Epidermal melanocyte (primary cell): ENCODE measurements at regions not wholly inside any gene's neighbourhood (a gene's known extent, or its start where the extent isn't known, plus 50 kb on each side); places are given as distances from the start of the nearest gene placed in this dataset.
"Not testable (repeated sequence)": the region's sequence is repeated elsewhere in the genome, so short reads cannot be mapped to it uniquely, and the experiment has no call there.

ENCODE experiments used
- DNase-seq: peaks from one replicate; pipeline ENCODE4 v3.0.0; 2011; ENCODE audit warnings: low spot score; ENCODE audit not compliant: insufficient read length

GRCh38 chr2:56801214-56801613 lies 617.4 kb downstream of the CCDC85A start:
- DNase-seq, result no peak

- no peak for DNase-seq
Observed at GRCh38 chr2:56801770-56802169, 618.0 kb downstream of the CCDC85A start.

- no peak for DNase-seq
Observed at GRCh38 chr2:56803596-56803995, 619.8 kb downstream of the CCDC85A start.

- no peak for DNase-seq
Observed at GRCh38 chr2:56806924-56807323, 623.1 kb downstream of the CCDC85A start.

- DNase-seq, result no peak
Observed at GRCh38 chr2:56807861-56808260, 624.1 kb downstream of the CCDC85A start.

- DNase-seq, result no peak
Observed at GRCh38 chr2:56811401-56811800, 627.6 kb downstream of the CCDC85A start.

GRCh38 chr2:56812432-56812831 lies 628.6 kb downstream of the CCDC85A start:
- no peak for DNase-seq

- DNase-seq, result no peak
Observed at GRCh38 chr2:56813490-56813889, 629.7 kb downstream of the CCDC85A start.

GRCh38 chr2:56816666-56817065 lies 632.9 kb downstream of the CCDC85A start:
- DNase-seq, result no peak

GRCh38 chr2:56831780-56832179 lies 648.0 kb downstream of the CCDC85A start:
- DNase-seq, result no peak

GRCh38 chr2:56834686-56835085 lies 650.9 kb downstream of the CCDC85A start:
- no peak for DNase-seq

GRCh38 chr2:56840009-56840408 lies 656.2 kb downstream of the CCDC85A start:
- DNase-seq, result not testable (repeated sequence)

GRCh38 chr2:56860991-56861390 lies 677.2 kb downstream of the CCDC85A start:
- DNase-seq, result no peak

GRCh38 chr2:56871644-56872043 lies 687.9 kb downstream of the CCDC85A start:
- no peak for DNase-seq

GRCh38 chr2:56874717-56875116 lies 690.9 kb downstream of the CCDC85A start:
- DNase-seq, result no peak

GRCh38 chr2:56889738-56890137 lies 705.9 kb downstream of the CCDC85A start:
- no peak for DNase-seq

GRCh38 chr2:56892382-56892781 lies 708.6 kb downstream of the CCDC85A start:
- no peak for DNase-seq

GRCh38 chr2:56898986-56899385 lies 715.2 kb downstream of the CCDC85A start:
- DNase-seq, result no peak

- no peak for DNase-seq
Observed at GRCh38 chr2:56912490-56912889, 728.7 kb downstream of the CCDC85A start.

- DNase-seq, result no peak
Observed at GRCh38 chr2:56918790-56919189, 735.0 kb downstream of the CCDC85A start.

- no peak for DNase-seq
Observed at GRCh38 chr2:56933976-56934375, 750.2 kb downstream of the CCDC85A start.

GRCh38 chr2:56934866-56935265 lies 751.1 kb downstream of the CCDC85A start:
- DNase-seq, result no peak

GRCh38 chr2:56940054-56940453 lies 756.3 kb downstream of the CCDC85A start:
- no peak for DNase-seq

- DNase-seq, result no peak
Observed at GRCh38 chr2:56952871-56953270, 769.1 kb downstream of the CCDC85A start.
